ENCODE measurements at regions not wholly inside any gene's neighbourhood (a gene's known extent, or its start where the extent isn't known, plus 50 kb on each side); places are given as distances from the start of the nearest gene placed in this dataset.

GRCh38 chrX:87744391-87744790 is 226.8 kb downstream of the KLHL4 start:
- TF ChIP-seq EZH2 (IDR thresholded peaks at IDR 0.05; ENCODE audit: insufficient read depth, poor library complexity, severe bottlenecking) (no peak), EZH2phosphoT487 (IDR thresholded peaks at IDR 0.05; ENCODE audit: insufficient read depth, low read depth) (no peak)

All from GM23248 (cell line).